A549 (cell line): ENCODE measurements at regions not wholly inside any gene's neighbourhood (a gene's known extent, or its start where the extent isn't known, plus 50 kb on each side); places are given as distances from the start of the nearest gene placed in this dataset.

Experiments used
- ATAC-seq, 2 experiments: fragments of 200-7000 bp in 1 of 2; fragments of >200 bp in 1 of 2; cut with Nextera tagmentation in 1 of 2; cut with Tn5 transposase in 1 of 2; 3 replicates each; pipeline versions ENCODE4 v1.8.0 to v1.9.1; 2018 to 2020; ENCODE audit warnings: mild to moderate bottlenecking in 1 of 2, moderate library complexity in 1 of 2
- CTCF ChIA-PET: fragments of 300-600 bp; sonication (Branson Sonifier 250); formaldehyde crosslinking; extraction: SDS; loops from one replicate; lab custom pipeline; 2021; ENCODE audit warnings: antibody characterized with exemption, inconsistent platforms; lab: Yijun Ruan, JAX
- POLR2A ChIA-PET: fragments of 350-600 bp; formaldehyde crosslinking; extraction: SDS; loops from one replicate; lab custom pipeline; 2021; ENCODE audit warnings: antibody characterized with exemption, inconsistent platforms; lab: Yijun Ruan, JAX
- DNase-seq, 2 experiments: peaks; one replicate each; pipeline versions ENCODE4 v3.0.0 to v3.0.0-alpha.2; 2011 to 2016; ENCODE audit warnings: low read depth in 1 of 2, low spot score in 1 of 2
- FAIRE-seq: peaks from 2 replicates; lab custom pipeline; 2011; peaks lifted over from hg19 to GRCh38; lab: Jason Lieb, UNC
- H3K27ac ChIP-seq, 2 experiments: fragments of >200 bp; sonication (Bioruptor Twin); formaldehyde crosslinking; 3 replicates each; pipeline ENCODE4 v1.5.1; 2016 to 2017
- H3K4me1 ChIP-seq: fragments of >200 bp; sonication (Bioruptor Twin); formaldehyde crosslinking; 3 replicates; pipeline ENCODE4 v1.6.1; 2016
- H3K4me2 ChIP-seq: fragments of >200 bp; sonication (Bioruptor Twin); formaldehyde crosslinking; 3 replicates; pipeline ENCODE4 v1.6.1; 2016
- H3K4me3 ChIP-seq: fragments of >200 bp; sonication (Bioruptor Twin); formaldehyde crosslinking; 3 replicates; pipeline ENCODE4 v1.5.1; 2016
- H3K9me3 ChIP-seq: fragments of >200 bp; sonication (Bioruptor Twin); formaldehyde crosslinking; 3 replicates; pipeline ENCODE4 v1.6.1; 2016
- CBX2 ChIP-seq: fragments of 200-600 bp; sonication (generic); IDR thresholded peaks from 2 replicates; pipeline ENCODE4 v1.6.1; 2016; ENCODE audit warnings: low read depth, mild to moderate bottlenecking, borderline replicate concordance
- CEBPB ChIP-seq, 2 experiments: fragments of >200 bp in 1 of 2; sonication (Bioruptor Twin) in 1 of 2; formaldehyde crosslinking in 1 of 2; IDR thresholded peaks; 2 replicates each; pipeline ENCODE4 v1.6.1; 2012 to 2016
- CHD2 ChIP-seq: fragments of 150-350 bp; IDR thresholded peaks from 2 replicates; pipeline ENCODE4 v1.6.1; 2014; ENCODE audit warnings: low read length; ENCODE audit not compliant: partially characterized antibody
- CHD4 ChIP-seq: fragments of 200-600 bp; sonication (generic); IDR thresholded peaks from 2 replicates; pipeline ENCODE4 v1.6.1; 2016; ENCODE audit warnings: antibody characterized with exemption, mild to moderate bottlenecking, borderline replicate concordance
- HEYL ChIP-seq: fragments of 250-450 bp; sonication (Bioruptor Pico); IDR thresholded peaks from 2 replicates; pipeline ENCODE4 v1.8.0; 2021; ENCODE audit warnings: mild to moderate bottlenecking, moderate library complexity
- HOXA7 ChIP-seq: fragments of 250-450 bp; sonication (Bioruptor Pico); IDR thresholded peaks from 2 replicates; pipeline ENCODE4 v1.5.0; 2020; ENCODE audit warnings: mild to moderate bottlenecking, moderate library complexity
- HOXB13 ChIP-seq: fragments of 250-450 bp; sonication (Bioruptor Pico); IDR thresholded peaks from 2 replicates; pipeline ENCODE4 v1.5.0; 2020; ENCODE audit warnings: low read depth, mild to moderate bottlenecking, moderate library complexity
- JUNB ChIP-seq: fragments of >200 bp; sonication (Bioruptor Twin); formaldehyde crosslinking; IDR thresholded peaks from 2 replicates; pipeline ENCODE4 v1.6.1; 2016
- MAZ ChIP-seq: fragments of 150-350 bp; IDR thresholded peaks from 2 replicates; pipeline ENCODE4 v1.6.1; 2014; ENCODE audit warnings: antibody characterized with exemption, low read depth, low read length, borderline replicate concordance
- NFE2L2 ChIP-seq: fragments of 150-350 bp; conservative IDR thresholded peaks from 2 replicates; pipeline ENCODE4 v1.6.1; 2014; ENCODE audit warnings: low read length
- POLR2AphosphoS2 ChIP-seq: conservative IDR thresholded peaks from 2 replicates; pipeline ENCODE4 v1.6.1; 2012; ENCODE audit warnings: low read length, improper control_type of control experiment, inconsistent platforms
- RCOR1 ChIP-seq: fragments of 150-350 bp; IDR thresholded peaks from 2 replicates; pipeline ENCODE4 v1.6.1; 2014; ENCODE audit warnings: antibody characterized with exemption, low read length, low read depth
- RNF2 ChIP-seq: fragments of 200-600 bp; sonication (generic); IDR thresholded peaks from 2 replicates; pipeline ENCODE4 v1.6.1; 2016; ENCODE audit warnings: low read depth, mild to moderate bottlenecking, antibody characterized with exemption, moderate library complexity, borderline replicate concordance
- TFCP2L1 ChIP-seq: fragments of 250-450 bp; sonication (Bioruptor Pico); IDR thresholded peaks from 2 replicates; pipeline ENCODE4 v1.5.0; 2021; ENCODE audit warnings: mild to moderate bottlenecking
- WGBS: methylation state at CpG from one replicate; pipeline ENCODE4 v1.1.6; 2017; ENCODE audit errors: missing lambda C conversion rate; 5-methylcytosine and 5-hydroxymethylcytosine counted together
- TF ChIP-seq, protein P1 (sequence below): IDR thresholded peaks from 2 replicates; pipeline ENCODE4 v1.6.1; 2012
- TF ChIP-seq, protein P2 (sequence below): IDR thresholded peaks from 2 replicates; pipeline ENCODE4 v1.6.1; 2012
- TF ChIP-seq, protein P3 (sequence below): fragments of >200 bp; sonication (Bioruptor Twin); formaldehyde crosslinking; IDR thresholded peaks from 3 replicates; pipeline ENCODE4 v1.5.1; 2016
- TF ChIP-seq, protein P4 (sequence below): fragments of >200 bp; sonication (Bioruptor Twin); formaldehyde crosslinking; IDR thresholded peaks from 3 replicates; pipeline ENCODE4 v1.6.1; 2016
- TF ChIP-seq, protein P5 (sequence below): IDR thresholded peaks from 2 replicates; pipeline ENCODE4 v1.6.1; 2012; ENCODE audit warnings: low read depth, borderline replicate concordance

DNA sequence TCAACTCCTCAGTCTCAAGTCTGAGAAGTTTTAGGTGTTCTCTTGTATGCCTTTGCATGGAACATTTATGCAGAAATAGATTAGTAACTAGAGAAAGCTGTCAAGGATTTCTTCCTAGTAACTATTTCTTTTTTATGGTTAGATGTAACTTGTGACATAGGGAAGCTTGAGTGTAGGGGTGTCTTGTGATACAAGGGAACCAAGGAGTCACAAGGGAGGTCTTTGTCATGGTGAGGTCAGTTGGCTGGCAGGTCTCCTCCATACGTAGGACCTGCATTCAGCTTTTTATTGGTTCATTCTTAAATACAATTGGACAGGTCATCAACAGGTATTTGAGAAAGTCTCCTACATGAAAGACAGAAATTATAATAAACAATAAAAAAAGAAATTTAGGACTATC, 394.0 kb upstream of the CCDC196 start:
- no peak for FAIRE-seq
- no peak for DNase-seq
- TF ChIP-seq, protein P1, sequence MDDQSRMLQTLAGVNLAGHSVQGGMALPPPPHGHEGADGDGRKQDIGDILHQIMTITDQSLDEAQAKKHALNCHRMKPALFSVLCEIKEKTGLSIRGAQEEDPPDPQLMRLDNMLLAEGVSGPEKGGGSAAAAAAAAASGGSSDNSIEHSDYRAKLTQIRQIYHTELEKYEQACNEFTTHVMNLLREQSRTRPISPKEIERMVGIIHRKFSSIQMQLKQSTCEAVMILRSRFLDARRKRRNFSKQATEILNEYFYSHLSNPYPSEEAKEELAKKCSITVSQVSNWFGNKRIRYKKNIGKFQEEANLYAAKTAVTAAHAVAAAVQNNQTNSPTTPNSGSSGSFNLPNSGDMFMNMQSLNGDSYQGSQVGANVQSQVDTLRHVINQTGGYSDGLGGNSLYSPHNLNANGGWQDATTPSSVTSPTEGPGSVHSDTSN, result no peak
- no peak for TF ChIP-seq HOXA7 (CRISPR knock-in tag)
- TF ChIP-seq, protein P2, sequence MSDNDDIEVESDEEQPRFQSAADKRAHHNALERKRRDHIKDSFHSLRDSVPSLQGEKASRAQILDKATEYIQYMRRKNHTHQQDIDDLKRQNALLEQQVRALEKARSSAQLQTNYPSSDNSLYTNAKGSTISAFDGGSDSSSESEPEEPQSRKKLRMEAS, result no peak
- no peak for TF ChIP-seq HEYL
- no peak overlapping the region for H3K27ac ChIP-seq
- no peaks in the 10 kb centered on the region for H3K4me1 ChIP-seq
- WGBS, result 33% methylated on average over 1 of the region's 1 CpG
- ATAC-seq, result no peak
- H3K4me2 ChIP-seq, result no peak overlapping the region
- no peak overlapping the region for H3K4me3 ChIP-seq
- ChIA-PET CTCF (interaction anchor here (1.6 kb wide), 1 partner anchor 12 kb away, joined by 4 read pairs; no protein-coding TSS in a partner anchor), POLR2A (no interaction called here)
- no peaks in the 10 kb centered on the region for H3K9me3 ChIP-seq

DNA sequence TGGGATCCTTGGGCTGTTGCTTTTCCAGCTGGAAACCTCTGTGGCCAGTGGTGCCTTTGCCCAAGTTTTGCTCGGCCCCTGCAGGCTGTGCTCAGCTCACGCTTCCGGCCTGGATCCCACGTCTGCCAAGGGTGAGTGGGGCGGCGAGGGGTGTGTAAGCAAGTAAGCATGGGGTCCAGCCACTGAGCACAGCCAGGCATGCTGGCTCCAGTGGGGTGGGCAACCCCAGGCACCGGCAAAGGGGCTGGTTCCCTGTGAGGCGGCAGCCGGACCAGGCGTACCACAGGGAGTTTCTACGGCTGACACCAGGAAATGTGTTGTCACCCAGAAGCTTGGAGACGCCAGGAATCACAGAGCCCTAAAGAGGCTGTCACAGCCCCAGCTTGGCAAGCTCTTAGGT, 393.4 kb upstream of the CCDC196 start:
- FAIRE-seq, result no peak
- ChIA-PET POLR2A (no interaction called here), CTCF (interaction anchor here (1.0 to 1.6 kb wide), 2 partner anchors 11 to 23 kb away, joined by 3 to 4 read pairs; no protein-coding TSS in a partner anchor)
- no peak for DNase-seq
- H3K4me2 ChIP-seq, result no peak overlapping the region
- WGBS, result 69% methylated on average over 11 of the region's 12 CpGs
- ATAC-seq, result no peak
- no peak overlapping the region for H3K27ac ChIP-seq
- H3K4me3 ChIP-seq, result no peak overlapping the region
- no peaks in the 10 kb centered on the region for H3K4me1 ChIP-seq
- TF ChIP-seq RCOR1 (no peak), TFCP2L1 (CRISPR knock-in tag) (no peak), HOXB13 (CRISPR knock-in tag) (no peak), MAZ (no peak), HOXA7 (CRISPR knock-in tag) (no peak), CHD2 (no peak), CEBPB (IDR thresholded peaks at IDR 0.05) (no peak), CBX2 (no peak), JUNB (no peak), RNF2 (no peak), POLR2AphosphoS2 (no peak), CHD4 (no peak), NFE2L2 (no peak)
- TF ChIP-seq, protein P1, result no peak
- TF ChIP-seq, protein P3, sequence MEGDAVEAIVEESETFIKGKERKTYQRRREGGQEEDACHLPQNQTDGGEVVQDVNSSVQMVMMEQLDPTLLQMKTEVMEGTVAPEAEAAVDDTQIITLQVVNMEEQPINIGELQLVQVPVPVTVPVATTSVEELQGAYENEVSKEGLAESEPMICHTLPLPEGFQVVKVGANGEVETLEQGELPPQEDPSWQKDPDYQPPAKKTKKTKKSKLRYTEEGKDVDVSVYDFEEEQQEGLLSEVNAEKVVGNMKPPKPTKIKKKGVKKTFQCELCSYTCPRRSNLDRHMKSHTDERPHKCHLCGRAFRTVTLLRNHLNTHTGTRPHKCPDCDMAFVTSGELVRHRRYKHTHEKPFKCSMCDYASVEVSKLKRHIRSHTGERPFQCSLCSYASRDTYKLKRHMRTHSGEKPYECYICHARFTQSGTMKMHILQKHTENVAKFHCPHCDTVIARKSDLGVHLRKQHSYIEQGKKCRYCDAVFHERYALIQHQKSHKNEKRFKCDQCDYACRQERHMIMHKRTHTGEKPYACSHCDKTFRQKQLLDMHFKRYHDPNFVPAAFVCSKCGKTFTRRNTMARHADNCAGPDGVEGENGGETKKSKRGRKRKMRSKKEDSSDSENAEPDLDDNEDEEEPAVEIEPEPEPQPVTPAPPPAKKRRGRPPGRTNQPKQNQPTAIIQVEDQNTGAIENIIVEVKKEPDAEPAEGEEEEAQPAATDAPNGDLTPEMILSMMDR, result no peak
- TF ChIP-seq, protein P4, sequence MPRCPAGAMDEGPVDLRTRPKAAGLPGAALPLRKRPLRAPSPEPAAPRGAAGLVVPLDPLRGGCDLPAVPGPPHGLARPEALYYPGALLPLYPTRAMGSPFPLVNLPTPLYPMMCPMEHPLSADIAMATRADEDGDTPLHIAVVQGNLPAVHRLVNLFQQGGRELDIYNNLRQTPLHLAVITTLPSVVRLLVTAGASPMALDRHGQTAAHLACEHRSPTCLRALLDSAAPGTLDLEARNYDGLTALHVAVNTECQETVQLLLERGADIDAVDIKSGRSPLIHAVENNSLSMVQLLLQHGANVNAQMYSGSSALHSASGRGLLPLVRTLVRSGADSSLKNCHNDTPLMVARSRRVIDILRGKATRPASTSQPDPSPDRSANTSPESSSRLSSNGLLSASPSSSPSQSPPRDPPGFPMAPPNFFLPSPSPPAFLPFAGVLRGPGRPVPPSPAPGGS, result no peak
- TF ChIP-seq, protein P5, sequence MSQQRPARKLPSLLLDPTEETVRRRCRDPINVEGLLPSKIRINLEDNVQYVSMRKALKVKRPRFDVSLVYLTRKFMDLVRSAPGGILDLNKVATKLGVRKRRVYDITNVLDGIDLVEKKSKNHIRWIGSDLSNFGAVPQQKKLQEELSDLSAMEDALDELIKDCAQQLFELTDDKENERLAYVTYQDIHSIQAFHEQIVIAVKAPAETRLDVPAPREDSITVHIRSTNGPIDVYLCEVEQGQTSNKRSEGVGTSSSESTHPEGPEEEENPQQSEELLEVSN, result no peak
- TF ChIP-seq, protein P2, result no peak
- H3K9me3 ChIP-seq, result no peaks in the 10 kb centered on the region
